Endothelial cell of umbilical vein (primary cell): ENCODE measurements at regions not wholly inside any gene's neighbourhood (a gene's known extent, or its start where the extent isn't known, plus 50 kb on each side); places are given as distances from the start of the nearest gene placed in this dataset.

Experiments
- CTCF ChIP-seq, 2 donors: IDR thresholded peaks; 1 replicate in 1 of 2; 2 replicates in 1 of 2; pipeline ENCODE4 v1.5.1; 2011; ENCODE audit warnings: low read length in 2 of 2, mild to moderate bottlenecking in 2 of 2, moderate library complexity in 2 of 2, control low read depth in 1 of 2, inconsistent platforms in 1 of 2, low read depth in 1 of 2; ENCODE audit not compliant: insufficient read depth in 1 of 2; ENCODE audit errors: extremely low read depth in 1 of 2
- EZH2 ChIP-seq: IDR thresholded peaks from 2 replicates; pipeline ENCODE4 v1.6.1; 2012; ENCODE audit warnings: borderline replicate concordance, low read depth, mild to moderate bottlenecking, moderate library complexity, low read length, inconsistent platforms; ENCODE audit not compliant: severe bottlenecking
- GATA2 ChIP-seq: IDR thresholded peaks from 2 replicates; pipeline ENCODE4 v1.7.0; 2011; ENCODE audit warnings: low read depth, mild to moderate bottlenecking, moderate library complexity, mixed read lengths, low read length; ENCODE audit not compliant: insufficient read length, insufficient read depth
- MAX ChIP-seq: IDR thresholded peaks from 2 replicates; pipeline ENCODE4 v1.6.1; 2011; ENCODE audit not compliant: insufficient read depth, insufficient read length
- POLR2A ChIP-seq: IDR thresholded peaks from 2 replicates; pipeline ENCODE4 v1.6.1; 2012; ENCODE audit warnings: low read depth, mild to moderate bottlenecking, control low read depth, low read length

- TF ChIP-seq POLR2A (no peak), CTCF (IDR thresholded peaks at IDR 0.05; ENCODE audit: extremely low read depth in 1 of 2, insufficient read depth in 1 of 2, low read depth in 1 of 2, low read length in 2 of 2) (no peak), GATA2 (no peak), EZH2 (no peak), MAX (no peak)
These were observed 102.4 kb upstream of the THUMPD2 start for GRCh38 chr2:39881494-39881893.
